CD4-positive, alpha-beta T cell treated with Interleukin-4 for 1 hour (primary cell): ENCODE measurements at regions not wholly inside any gene's neighbourhood (a gene's known extent, or its start where the extent isn't known, plus 50 kb on each side); places are given as distances from the start of the nearest gene placed in this dataset.
"Not testable (repeated sequence)": the region's sequence is repeated elsewhere in the genome, so short reads cannot be mapped to it uniquely, and the experiment has no call there.

Experiments used
- DNase-seq, 2 donors: peaks; one replicate each; pipeline ENCODE4 v3.0.0-alpha.2; 2020 to 2022

DNA sequence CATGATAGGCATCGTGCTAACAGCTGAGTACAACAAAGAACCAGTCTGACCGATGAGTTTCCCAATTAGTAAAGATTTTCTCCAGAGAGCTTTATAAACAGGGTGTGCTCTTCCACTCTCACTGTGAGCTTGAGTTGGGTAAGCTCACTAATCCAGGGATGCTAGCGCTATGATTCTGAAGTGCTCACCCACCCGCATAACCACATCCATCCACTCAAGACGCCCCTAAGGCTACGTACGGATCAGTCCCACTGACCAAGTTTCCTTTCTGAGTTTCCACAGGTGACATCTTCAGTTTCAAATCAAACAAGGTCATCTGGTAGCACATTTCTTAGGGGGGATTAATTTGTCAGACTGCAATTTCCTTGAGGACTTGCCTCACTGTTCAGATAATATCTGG, 141.1 kb upstream of the ABI3BP start:
- no peak for DNase-seq

DNA sequence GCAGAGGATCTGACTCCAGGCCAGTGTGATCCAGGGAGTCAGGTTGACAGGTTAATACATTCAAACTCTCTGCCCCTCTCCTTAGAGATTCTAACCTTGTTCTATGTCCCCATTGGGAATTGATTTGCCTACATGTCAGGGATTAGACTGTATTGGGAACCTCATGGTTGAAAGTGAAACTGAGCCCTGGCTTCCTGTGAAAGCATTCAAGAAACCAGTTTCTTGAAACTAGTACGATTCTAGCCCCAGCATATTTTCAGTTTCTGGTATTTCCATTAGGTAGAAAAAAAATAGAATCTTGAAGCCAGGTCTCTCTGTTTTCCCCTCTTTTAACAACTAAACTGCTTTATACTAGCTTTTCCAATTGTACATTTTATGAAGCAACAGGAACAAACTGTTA, 140.4 kb upstream of the ABI3BP start:
- DNase-seq: no peak

DNA sequence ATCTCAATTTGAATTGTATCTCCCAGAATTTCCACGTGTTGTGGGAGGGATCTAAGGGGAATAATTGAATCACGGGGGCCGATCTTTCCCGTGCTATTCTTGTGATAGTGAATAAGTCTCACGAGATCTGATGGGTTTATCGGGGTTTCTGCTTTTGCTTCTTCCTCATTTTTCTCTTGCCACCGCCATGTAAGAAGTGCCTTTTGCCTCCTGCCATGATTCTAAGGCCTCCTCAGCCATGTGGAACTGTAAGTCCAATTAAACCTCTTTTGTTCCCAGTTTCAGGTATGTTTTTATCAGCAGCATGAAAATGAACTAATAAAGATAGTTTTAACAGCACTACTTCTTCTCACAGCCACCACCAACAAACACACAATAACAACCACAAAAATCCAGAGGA, 140.0 kb upstream of the ABI3BP start:
- not testable (repeated sequence) for DNase-seq

DNA sequence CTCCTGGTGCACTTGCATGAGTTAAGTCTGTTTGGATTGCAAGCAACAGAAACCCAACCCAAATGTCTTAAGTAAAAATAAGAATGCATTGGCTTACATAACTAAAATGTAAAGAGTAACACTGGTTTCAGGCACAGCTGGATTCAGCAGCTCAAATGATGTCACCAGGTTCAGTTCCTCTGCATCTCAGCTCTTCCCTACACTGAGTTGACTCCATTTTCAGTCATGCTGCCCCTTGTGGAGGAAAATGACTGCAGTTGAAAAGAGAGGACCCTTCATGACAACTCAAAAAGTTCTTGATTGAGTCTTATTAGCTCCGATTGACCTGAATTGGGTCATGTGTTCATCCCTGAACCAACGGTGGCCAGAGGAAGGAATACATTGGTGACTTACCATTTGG, 138.5 kb upstream of the ABI3BP start:
- no peak for DNase-seq

DNA sequence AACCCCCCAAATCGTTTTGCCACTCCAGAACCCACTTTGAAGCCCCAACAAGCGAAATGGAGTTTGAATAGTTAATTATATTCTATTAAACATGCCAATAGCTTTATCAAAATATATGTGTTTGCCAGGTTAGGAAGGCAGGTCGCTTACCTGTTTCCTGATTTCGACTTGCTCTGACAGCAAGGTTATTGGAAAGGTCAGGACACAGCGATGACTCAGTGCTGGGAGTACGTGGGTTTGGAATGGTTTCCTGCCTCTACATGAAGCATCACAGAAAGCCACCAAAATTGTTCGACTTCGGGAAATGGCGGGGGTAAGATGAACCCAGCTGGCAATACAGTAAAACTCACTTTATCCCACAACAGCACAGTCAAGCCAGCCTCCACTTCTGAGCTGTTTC, 135.6 kb upstream of the ABI3BP start:
- no peak for DNase-seq

DNA sequence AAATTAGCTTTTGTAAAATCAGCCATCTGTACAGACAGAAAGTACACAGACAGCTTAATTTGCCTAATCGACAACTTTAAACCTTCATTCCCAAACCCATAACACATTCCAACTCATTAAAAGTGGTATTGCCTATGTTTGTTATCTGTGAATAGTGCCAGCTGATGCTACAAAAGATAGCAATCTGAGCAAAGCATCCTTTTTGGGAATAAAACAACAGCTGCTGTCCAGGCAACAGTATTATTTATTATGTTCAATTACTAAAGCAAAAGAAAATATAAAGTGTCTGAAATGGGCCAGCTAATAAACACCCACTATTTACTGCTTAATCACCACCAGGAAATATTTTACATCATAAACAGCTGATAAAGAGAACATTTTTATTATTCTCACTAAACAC, 134.8 kb upstream of the ABI3BP start:
- DNase-seq: no peak

DNA sequence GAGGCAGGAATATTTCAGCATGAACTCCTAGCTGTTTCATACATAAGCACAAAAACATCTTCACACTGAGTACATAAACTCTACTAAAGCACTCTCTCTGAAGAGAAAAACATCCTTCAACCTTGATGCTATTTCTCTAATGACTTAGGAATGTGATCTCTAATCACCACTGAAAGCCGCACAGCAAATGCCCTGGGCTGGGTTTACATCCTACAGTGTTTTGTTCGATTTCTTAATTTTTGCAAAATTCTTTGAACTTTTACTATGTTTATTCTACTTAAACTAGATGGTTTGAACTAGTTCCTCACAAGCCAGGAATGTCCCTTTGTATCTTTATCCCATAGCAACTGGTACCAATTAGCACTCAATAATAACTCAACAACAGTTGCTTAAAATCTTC, 130.9 kb upstream of the ABI3BP start:
- DNase-seq: no peak

DNA sequence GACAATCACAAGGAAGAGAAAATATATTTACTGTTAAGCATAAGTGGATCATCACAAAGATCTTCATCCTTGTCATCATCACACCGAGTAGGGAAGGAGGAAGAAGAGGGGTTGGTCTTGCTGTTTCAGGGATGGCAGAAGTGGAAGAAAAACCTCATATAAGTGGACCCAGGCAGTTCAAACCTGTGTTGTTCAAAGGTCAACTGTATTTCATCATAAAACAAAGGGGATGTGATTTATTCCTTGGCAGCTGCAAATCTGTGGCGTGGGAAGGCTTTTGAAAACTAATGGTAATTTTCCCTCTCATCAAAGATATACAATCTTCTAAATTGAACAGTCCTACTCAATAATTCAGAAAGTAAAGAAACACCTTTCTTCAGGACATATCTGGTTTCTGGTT, 129.9 kb upstream of the ABI3BP start:
- DNase-seq: no peak

DNA sequence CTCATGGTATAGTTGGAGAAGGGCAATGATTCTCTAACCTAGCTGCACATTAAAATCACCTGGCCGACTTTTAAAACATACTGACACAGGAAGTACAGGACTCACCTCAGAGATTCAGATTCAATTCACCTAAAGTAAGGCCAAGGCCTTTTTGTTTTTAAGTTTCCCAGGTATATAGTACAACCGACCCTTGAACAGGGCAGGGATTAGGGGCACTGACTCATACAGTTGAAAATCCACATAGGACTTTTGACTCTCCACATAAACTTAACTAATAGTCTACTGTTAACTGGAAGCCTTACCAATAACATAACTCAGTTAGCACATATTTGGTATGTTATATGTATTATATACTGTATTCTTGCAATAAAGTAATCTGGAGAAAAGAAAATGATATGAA, 129.5 kb upstream of the ABI3BP start:
- DNase-seq: no peak

DNA sequence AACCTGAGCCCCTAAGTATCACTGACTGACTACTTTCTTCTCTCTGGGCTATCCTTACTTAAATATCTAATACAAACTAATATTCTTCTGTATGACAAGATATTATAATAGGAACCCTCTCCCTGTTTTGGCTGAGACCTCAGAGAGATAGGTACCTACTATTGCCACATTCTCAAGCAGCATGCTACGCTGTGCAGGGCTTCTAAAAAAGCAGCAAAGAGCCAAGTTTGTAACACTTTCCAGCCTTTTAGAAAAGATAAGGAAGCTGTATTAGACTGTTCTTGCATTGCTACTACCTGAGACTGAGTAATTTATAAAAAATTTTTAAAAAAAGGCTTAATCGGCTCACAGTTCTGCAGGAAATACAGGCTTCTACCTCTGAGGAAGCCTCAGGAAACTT, 126.8 kb upstream of the ABI3BP start:
- no peak for DNase-seq

DNA sequence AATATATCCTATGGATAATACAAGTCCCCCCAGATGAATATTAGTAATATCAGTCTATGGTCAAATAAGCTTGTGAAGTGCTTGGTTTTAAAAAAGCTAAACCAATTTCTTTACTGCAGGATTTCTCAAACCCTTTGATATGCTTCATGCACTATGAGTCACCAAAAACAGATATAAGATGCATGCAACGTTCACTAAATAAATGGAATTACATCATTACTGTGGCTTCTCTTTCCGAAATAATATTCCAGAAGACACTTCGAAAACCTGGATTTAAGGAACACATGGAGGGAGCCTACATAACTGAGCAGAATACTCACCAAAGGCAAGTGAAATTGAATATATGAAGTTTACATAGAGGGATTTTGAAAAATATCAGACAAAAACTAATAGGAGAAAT, 126.3 kb upstream of the ABI3BP start:
- no peak for DNase-seq

DNA sequence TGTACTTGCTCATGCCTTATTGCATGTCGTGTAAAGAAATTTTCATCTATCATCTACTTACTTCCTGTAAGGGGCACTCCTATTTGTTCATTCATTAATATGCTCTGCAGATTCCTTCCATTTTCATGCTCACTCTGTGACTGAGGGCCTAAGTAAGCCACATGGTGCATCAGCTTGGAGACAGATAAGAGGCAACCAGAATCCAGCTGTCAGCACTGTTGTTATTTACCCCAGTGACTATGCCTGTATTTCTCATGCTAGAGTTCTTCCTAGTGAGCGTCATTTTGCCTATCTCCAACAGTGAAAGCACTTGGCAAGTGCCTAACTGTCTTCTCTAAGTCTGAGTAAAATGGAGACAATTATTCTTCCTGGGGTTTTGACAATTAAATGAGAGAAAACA, 124.8 kb upstream of the ABI3BP start:
- DNase-seq: no peak

DNA sequence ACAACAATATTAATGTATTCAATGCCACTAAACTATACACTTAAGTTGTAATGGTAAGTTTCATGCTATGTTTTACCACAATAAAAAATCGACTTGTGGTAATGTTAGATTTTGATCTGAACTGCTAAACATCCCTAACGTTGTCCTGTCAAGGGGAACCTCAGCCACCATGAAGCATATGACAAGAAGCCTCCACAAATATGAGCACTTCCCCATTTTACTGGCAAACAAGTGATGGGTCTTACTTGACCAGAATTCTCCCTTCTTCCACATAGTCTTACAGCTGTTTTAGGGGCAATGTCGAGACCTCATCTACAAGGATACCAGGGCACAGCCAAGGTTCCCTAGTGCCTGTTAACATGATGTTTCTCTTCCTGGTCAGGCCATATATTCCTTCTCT, 124.2 kb upstream of the ABI3BP start:
- no peak for DNase-seq

DNA sequence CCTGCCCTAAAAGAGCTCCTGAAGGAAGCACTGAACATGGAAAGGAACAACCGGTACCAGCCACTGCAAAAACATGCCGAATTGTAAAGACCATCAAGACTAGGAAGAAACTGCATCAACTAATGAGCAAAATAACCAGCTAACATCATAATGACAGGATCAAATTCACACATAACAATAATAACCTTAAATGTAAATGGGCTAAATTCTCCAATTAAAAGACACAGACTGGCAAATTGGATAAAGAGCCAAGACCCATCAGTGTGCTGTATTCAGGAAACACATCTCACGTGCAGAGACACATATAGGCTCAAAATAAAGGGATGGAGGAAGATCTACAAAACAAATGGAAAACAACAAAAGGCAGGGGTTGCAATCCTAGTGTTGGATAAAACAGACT, 117.1 kb upstream of the ABI3BP start:
- DNase-seq: not testable (repeated sequence)

DNA sequence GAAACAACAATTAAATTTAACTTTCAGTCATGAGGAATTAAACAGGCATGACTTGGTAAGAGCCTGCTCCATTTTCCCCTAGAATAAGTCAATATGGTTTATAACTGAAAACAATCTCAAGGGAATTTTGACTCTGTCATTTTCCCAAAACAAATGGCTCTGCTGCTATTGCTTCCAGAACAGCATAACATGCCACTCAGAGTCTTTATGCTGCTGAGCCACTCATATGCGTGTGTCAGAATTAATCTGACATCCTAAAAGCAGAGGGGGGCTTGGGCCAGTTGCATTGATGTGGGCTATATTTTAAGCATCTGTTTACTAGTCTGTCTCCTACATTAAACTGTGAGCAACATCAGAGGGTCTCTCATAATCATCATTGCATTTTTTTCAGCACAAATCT, 111.1 kb upstream of the ABI3BP start:
- DNase-seq: no peak

DNA sequence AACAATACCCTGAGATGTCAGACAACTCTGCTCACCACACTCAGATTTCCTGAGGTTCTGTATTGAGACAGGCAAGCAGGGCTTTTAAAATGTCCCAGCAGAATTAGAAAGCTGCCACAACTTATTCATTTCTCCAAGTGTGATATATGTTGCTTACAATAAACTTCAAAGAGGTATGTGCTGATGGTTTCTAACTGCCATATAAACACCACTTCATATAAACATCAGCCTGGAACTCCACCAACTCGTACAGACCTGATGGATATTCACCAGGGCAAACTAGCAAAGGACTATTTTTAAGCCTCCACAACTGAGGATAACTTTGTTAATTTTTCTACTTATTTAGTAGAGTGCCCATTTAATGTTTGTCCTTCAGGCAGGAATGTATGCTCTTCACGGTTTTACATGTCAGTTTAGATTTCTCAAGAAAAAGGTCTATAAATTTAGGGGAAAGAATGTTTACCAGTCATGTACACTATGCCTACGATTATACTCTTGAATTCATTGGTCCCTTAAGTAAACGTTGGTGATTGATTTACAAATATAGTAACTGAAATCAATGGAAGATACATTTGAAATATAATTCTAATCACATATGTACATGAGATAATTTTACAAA, 109.6 kb upstream of the ABI3BP start:
- no peak for DNase-seq

DNA sequence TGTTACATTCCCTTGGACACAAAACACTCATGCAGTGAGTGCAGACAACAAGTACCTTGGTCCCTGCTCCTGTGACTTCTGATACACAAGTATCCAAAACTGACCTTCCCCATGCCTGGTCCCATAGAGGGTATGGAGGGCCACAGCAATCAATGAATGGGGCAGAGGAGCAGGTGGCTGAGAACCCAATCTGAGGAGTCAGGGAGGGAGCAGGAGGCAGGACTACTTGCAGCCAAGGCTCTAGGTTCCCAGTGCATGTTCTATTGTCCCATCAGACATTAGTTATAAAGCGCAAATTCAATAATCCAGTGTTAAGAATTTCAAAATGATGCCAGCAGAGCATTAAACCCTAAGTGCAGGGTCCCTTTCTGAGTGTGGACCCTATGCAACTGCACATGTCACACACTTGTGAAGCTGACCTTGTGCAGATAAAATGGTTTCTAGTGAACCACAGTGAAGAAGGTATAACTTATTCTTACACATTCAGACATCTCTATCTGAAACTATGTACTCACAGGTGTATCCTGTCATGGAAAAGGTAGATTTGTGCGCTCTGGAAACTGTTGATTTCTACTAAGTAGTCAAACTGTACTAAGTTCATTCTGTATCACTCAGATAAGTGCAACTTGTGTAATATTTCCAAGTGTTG, 107.3 kb upstream of the ABI3BP start:
- no peak for DNase-seq

DNA sequence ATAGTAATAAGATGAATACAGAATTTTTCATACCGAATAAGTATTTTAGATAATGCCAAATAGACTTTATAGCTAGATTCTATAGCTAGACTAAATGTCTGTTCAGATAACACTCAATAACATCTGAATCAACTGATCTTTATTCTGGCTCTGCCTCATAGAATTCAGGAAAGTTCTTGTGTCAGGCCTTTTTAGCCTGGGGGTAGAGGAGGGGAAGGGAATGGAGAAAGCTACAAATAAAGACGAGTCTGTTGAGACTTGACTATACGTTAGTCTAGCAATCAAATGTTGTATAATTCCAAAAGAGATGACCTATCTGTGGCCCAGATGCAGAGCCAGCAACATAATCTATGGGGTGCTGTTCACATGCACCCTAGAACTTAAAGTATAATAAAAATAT, 106.6 kb upstream of the ABI3BP start:
- DNase-seq: no peak

DNA sequence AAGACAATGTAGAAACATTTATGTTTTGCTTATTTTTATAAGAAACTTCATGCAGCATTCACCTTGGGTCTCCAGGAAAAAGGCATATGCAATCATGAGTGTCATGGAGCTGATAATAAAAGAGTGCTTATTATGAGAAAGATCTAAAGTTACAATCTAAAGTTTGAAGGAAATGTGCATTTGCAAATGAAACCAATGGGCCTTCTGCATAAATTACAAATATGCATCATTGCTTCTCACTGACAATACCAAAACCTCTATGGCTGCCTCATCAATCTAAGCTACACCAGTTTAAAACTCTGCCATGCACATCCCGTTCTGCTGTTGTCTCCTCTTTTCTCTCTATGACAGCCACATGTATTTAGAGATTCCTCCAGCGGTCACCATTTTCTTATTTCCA, 103.2 kb upstream of the ABI3BP start:
- DNase-seq: no peak

DNA sequence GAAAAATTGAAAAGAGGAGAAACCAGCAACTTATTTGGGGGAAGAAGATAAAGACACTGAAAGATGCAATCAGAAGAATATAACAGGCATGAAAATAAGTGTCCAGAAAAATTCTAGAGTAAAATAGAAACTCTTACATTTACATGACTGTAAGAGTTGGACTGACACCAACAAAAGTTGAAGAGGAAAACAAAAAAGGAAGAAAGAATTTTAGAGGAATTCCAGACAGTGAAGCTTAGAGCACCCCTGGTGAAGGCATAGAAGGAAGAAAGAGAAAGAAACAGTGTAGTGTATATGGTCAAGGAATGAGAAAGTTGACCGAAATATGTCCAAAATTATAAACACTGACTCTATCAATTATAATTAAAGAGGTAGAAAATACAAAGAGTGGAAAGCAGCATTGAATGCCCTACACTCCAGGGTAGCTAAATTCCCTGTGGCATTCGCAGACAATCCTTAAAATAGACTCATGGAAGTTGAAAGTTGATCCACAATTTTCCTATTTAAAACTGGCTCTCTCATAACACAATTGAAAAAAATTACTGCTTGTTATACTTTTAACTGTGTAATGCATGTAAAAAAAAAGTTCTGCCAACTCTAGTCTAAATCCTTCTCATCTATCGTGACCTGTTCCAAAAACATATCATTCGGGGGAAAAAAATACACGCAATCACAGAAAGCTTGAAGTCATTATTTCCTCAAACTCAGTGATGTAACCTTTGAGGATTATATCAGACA, 102.6 kb upstream of the ABI3BP start:
- DNase-seq: no peak

DNA sequence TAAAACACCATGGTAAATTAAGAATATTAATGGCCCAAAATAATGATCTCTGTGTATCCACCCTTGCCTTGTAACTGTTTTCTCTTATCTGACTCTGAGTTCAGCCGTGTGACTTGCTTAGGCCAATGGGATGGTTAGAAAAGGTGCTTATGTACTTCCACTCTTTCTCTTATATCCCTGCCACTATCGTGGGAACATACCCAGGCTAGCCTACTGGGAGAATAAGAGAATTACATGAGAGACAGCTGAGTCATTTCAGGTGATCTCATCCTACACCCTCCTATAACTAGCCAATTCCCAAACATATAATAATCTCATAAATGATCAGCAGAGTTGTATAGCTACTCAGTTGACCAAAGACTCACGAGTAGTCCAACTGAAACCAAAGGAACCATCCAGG, 98.3 kb upstream of the ABI3BP start:
- no peak for DNase-seq

DNA sequence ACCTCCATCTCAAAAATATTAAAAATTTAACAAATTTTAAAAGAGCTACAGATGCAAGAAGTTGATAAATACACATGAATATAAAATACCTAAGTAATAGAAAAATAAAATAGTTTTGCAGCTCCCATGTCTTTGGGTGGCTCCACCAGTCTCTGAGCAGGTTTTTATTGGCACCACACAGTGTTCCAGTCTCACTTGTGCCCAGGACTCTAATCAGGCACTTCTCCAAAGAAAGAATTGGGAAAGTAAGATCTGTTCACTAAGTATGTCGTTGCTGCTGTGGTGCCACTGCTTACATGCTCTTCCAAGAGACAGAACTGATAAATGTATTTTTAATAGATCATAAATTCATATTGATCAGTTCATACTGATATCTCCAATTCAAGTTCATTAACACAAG, 92.5 kb upstream of the ABI3BP start:
- DNase-seq: no peak

DNA sequence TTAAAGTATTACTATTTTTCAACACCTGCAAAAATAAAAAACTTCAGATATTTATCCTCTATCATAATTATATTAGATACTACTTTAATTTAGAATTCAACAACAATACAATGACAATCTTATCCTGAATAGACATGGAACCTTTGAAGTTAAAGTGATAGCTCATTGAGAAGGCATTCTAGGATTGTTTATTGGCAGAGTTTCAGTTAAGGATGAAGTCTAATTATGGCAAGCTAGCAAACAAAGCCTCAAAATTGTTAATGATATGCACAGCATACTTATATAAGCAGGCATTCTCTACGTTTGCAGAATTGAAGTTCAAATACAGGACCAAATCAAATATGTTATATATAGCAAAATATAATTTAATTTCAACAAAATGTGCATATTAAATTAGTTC, 91.2 kb upstream of the ABI3BP start:
- no peak for DNase-seq

DNA sequence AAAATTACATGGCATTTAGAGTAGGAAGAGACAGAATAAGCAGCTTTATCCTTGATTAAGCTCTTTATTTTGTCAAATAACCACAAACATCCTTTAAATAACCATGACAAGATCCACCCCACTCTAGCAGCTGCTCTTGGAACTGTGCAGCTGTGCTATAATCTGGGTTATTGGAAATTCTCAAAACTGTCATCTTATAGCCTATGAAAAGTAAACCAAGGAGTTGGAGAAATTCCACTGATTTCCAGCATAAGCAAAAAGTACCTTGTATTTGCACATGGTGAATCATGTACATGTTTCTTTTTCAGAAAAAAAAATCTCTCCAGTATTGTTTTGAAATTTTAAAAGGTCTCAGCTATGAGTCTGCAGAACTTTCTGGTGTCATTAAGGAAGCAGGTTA, 88.8 kb upstream of the ABI3BP start:
- no peak for DNase-seq

DNA sequence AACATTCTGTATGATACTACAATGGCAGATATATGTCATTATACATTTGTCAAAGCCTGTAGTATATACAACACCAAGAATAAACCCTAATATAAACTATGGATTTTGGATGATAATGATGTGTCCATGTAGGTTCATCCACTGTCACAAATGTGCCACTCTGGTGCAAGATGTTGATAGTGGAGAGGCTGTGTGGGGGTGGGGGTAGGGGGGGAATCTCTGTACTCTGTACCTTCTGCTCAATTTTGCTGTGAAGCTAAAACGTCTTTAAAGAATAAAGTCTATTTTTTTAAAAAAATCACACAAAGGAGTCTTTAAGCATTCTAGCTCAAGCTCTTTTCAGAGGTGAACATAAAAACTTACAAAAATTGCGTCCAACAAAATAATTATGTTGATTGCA, 88.2 kb upstream of the ABI3BP start:
- no peak for DNase-seq
